ENCODE measurements at regions not wholly inside any gene's neighbourhood (a gene's known extent, or its start where the extent isn't known, plus 50 kb on each side); places are given as distances from the start of the nearest gene placed in this dataset.

DNA sequence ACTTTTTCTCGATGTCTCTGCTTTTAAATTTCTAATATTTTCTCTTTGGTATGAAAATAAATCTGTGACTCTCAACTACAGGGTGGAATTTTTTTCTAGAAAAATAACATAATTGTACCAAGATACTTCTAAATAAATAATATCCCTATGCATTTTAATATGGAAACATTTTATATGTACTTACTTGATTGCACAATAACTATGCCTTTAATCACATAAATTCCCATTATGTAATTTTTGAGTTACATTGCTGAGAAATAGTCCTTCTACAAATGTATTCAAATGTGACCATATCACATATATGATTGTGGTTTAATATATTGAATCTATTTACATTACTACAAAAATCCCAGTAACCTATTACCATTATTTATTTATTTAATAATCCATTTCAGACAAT lies 1543.3 kb upstream of the PABPC4L start:
- no peak for DNase-seq
- no peaks in the 10 kb centered on the region for H3K36me3 Mint-ChIP-seq (ENCODE audit: low read depth)

DNA sequence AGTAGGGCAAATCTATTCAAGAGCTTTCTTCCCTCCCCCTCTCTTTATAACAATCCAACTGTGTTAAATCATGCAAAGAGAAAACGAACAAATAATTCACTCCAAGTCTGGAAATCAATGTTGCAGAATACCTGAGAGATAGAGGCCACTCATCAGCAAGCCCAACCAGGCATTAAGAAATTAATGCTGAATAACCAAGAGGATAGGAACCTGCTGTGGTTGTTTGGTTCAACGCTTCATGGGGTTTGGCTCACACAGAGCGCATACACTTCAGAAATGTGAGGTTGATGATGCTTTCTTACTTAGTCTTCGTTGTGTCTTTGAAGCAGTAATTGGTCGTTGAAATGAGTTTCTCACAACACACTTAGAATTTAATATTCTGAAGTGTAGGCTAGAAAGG lies 1540.0 kb upstream of the PABPC4L start:
- Mint-ChIP-seq H3K4me3 (no peak overlapping the region), H3K27me3 (ENCODE audit: insufficient read depth) (no peaks in the 10 kb centered on the region), H3K27ac (no peak overlapping the region), H3K36me3 (ENCODE audit: low read depth) (no peaks in the 10 kb centered on the region), H3K4me1 (ENCODE audit: low read depth) (no peaks in the 10 kb centered on the region), H3K9me3 (peaks cover 7% of the 10 kb centered on the region; the same call in 1 of the 2 replicates)
- TF ChIP-seq, protein P1, sequence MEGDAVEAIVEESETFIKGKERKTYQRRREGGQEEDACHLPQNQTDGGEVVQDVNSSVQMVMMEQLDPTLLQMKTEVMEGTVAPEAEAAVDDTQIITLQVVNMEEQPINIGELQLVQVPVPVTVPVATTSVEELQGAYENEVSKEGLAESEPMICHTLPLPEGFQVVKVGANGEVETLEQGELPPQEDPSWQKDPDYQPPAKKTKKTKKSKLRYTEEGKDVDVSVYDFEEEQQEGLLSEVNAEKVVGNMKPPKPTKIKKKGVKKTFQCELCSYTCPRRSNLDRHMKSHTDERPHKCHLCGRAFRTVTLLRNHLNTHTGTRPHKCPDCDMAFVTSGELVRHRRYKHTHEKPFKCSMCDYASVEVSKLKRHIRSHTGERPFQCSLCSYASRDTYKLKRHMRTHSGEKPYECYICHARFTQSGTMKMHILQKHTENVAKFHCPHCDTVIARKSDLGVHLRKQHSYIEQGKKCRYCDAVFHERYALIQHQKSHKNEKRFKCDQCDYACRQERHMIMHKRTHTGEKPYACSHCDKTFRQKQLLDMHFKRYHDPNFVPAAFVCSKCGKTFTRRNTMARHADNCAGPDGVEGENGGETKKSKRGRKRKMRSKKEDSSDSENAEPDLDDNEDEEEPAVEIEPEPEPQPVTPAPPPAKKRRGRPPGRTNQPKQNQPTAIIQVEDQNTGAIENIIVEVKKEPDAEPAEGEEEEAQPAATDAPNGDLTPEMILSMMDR (IDR thresholded peaks at IDR 0.05) = no peak
- DNase-seq = no peak

More for the DNA sequence above, 1543.3 kb upstream of the PABPC4L start:
- H3K27ac Mint-ChIP-seq = no peak overlapping the region
- peaks cover 16% of the 10 kb centered on the region for H3K9me3 Mint-ChIP-seq
- no peaks in the 10 kb centered on the region for H3K27me3 Mint-ChIP-seq (ENCODE audit: insufficient read depth)
- no peak overlapping the region for H3K4me3 Mint-ChIP-seq
- no peaks in the 10 kb centered on the region for H3K4me1 Mint-ChIP-seq (ENCODE audit: low read depth)
- TF ChIP-seq, protein P1 (IDR thresholded peaks at IDR 0.05) = no peak

DNA sequence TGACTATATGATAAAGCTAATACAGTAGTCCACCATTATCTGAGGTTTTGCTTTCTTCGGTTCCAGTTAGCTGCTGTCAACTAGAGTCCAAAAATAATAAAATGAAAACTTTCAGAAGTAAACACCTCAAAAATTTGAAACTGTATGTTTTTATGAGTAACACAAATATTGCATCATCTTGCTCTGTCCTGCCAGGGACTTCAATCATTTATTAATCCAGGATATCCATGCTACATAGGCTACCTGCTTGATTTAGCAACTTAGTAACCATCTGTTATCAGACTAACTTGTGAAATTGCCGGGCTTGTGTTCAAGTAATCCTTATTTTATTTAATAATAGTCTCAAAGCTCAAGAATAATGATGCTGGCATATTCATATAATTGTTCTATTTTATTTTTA lies 1537.8 kb upstream of the PABPC4L start:
- Mint-ChIP-seq H3K9me3 (no peaks in the 10 kb centered on the region; the same call in 1 of the 2 replicates), H3K27ac (no peak overlapping the region), H3K4me3 (no peak overlapping the region), H3K36me3 (ENCODE audit: low read depth) (no peaks in the 10 kb centered on the region), H3K27me3 (ENCODE audit: insufficient read depth) (no peaks in the 10 kb centered on the region), H3K4me1 (ENCODE audit: low read depth) (no peaks in the 10 kb centered on the region)
- TF ChIP-seq, protein P1 (IDR thresholded peaks at IDR 0.05) = no peak
- no peak for DNase-seq

DNA sequence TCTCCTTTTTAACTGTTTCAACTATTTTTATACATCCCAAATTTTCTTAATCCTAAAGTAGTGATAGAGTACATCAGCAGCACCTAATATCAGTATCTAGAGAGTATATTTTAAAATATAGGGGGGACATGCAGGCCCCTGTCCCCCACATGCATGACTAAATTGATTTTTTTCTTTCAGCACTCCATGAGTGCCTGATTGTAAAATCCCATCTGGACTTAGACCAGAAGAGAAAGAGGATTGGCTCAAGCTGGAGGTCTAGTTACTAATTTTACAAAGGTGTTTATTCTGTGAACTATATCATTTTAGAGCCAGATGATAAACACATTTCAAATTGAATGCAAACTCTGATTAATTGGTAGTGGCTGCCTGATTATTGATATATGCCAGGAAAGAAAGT lies 1533.9 kb upstream of the PABPC4L start:
- TF ChIP-seq, protein P1 (IDR thresholded peaks at IDR 0.05) = no peak
- no peaks in the 10 kb centered on the region for H3K27me3 Mint-ChIP-seq (ENCODE audit: insufficient read depth)
- H3K4me1 Mint-ChIP-seq (ENCODE audit: low read depth) = no peaks in the 10 kb centered on the region
- DNase-seq = no peak
- H3K36me3 Mint-ChIP-seq (ENCODE audit: low read depth) = no peaks in the 10 kb centered on the region
- H3K4me3 Mint-ChIP-seq = no peak overlapping the region
- no peaks in the 10 kb centered on the region; the same call in 1 of the 2 replicates for H3K9me3 Mint-ChIP-seq
- no peak overlapping the region for H3K27ac Mint-ChIP-seq

DNA sequence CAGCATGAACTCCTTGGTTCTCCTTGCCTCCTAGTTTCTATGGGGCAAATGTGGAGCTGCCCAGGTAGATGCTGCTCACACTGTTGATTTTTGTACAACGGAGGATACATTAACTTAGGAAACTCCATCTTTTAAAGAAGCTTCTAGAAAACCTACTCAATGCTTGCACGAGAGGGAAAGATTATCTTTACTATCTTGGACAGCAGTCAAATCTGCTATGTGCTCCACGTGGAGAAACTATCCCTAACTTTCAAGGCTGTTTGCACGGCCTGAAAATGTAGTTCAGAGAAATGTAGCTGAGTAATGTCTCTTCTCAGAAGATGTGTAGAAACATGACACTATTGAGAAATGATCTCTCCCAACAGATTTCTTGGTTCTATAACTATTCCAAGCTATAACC lies 1530.9 kb upstream of the PABPC4L start:
- DNase-seq = no peak
- Mint-ChIP-seq H3K4me3 (no peak overlapping the region), H3K4me1 (ENCODE audit: low read depth) (no peaks in the 10 kb centered on the region), H3K36me3 (ENCODE audit: low read depth) (no peaks in the 10 kb centered on the region), H3K27me3 (ENCODE audit: insufficient read depth) (no peaks in the 10 kb centered on the region), H3K9me3 (no peaks in the 10 kb centered on the region), H3K27ac (no peak overlapping the region)
- TF ChIP-seq, protein P1 (IDR thresholded peaks at IDR 0.05) = no peak

DNA sequence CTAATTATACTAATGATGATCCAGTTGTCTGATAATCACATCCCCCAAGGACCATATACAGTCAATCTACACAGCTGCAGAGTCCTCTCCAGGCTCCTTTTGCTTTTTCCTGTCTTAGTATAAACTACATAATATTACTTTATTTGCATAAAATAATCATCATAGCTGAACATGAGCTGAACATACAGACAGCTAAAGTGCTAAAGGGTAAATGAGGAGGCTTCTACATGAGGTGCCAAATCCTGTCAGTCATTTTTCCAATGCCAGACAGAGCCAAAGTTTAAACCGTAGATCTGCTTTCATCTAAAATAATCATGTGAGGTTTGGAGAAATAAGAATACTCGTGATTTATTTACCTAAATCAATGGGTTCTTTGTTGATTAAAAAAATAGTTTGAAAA lies 1530.1 kb upstream of the PABPC4L start:
- H3K27ac Mint-ChIP-seq = no peak overlapping the region
- no peaks in the 10 kb centered on the region for H3K36me3 Mint-ChIP-seq (ENCODE audit: low read depth)
- no peaks in the 10 kb centered on the region for H3K4me1 Mint-ChIP-seq (ENCODE audit: low read depth)
- TF ChIP-seq, protein P1 (IDR thresholded peaks at IDR 0.05) = no peak
- no peak overlapping the region for H3K4me3 Mint-ChIP-seq
- no peak for DNase-seq
- no peaks in the 10 kb centered on the region for H3K9me3 Mint-ChIP-seq
- no peaks in the 10 kb centered on the region for H3K27me3 Mint-ChIP-seq (ENCODE audit: insufficient read depth)

Data from HFFc6 (cell line).